GM12873 (cell line): ENCODE measurements at regions not wholly inside any gene's neighbourhood (a gene's known extent, or its start where the extent isn't known, plus 50 kb on each side); places are given as distances from the start of the nearest gene placed in this dataset.

ENCODE experiments used
- CTCF ChIP-seq: IDR thresholded peaks from 2 replicates; pipeline ENCODE4 v1.5.1; 2012; ENCODE audit warnings: low read depth, mild to moderate bottlenecking, moderate library complexity, low read length, control low read depth; ENCODE audit not compliant: insufficient read depth; ENCODE audit errors: missing control alignments

DNA sequence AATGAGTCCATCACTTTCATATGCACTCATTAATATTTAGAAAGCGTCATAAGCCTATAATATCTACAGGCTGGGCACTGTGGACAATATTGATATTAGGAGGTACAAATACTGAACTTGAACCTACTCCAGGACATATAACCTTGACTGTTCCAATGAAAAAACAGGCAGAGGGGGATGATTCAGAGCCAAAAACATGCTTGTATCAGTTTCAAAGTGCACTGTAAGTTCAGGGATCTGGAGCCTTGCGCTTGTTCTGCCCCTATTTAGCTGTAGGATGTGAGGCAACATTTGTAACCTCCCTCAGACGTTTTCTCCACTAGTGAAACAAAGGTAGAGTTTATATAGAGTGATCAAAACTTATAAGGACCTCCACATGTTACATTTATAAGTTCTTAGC lies 246.1 kb upstream of the GYPC start:
- no peak for TF ChIP-seq CTCF

GRCh38 chr2:126413079-126413478 lies 242.9 kb upstream of the GYPC start:
- no peak for TF ChIP-seq CTCF

DNA sequence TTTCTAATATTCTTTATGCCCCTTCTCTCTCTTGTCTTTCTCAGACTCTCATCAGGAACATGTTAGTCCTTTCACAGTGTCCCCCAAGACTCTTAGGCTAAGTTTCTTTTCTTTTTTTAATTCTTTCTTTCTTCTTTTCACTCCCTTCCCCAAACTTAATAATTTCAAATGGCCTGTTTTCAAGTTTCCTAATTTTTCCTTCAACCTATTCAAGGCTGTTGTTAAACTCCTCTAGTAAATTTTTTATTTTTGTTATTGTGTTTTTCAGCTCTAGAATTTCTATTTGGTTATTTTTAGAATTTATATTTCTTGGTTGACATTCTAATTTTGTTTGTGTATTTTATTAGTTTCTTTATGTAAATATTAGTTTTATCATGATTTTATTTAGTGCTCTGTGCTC lies 236.6 kb upstream of the GYPC start:
- no peak for TF ChIP-seq CTCF

DNA sequence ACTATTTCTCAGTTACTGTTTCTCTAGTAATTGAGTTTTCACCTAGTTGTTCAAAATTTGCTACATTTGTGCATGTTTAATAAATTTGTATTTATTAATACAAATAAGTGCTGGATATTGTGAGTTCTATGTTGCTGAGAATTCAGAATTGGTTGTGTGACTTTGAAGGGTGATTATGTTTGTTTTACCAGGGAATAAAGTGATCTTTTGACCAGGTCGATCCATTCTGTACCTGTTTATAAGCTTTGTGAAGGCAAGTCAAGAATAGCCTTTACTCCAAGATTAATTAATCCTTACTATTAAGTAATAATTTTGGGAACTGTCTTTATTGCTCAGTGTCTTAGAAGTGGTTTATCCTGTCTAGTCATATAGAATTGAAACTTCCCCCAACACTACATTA lies 230.0 kb upstream of the GYPC start:
- TF ChIP-seq CTCF: no peak

GRCh38 chr2:126429103-126429502 lies 226.9 kb upstream of the GYPC start:
- no peak for TF ChIP-seq CTCF

DNA sequence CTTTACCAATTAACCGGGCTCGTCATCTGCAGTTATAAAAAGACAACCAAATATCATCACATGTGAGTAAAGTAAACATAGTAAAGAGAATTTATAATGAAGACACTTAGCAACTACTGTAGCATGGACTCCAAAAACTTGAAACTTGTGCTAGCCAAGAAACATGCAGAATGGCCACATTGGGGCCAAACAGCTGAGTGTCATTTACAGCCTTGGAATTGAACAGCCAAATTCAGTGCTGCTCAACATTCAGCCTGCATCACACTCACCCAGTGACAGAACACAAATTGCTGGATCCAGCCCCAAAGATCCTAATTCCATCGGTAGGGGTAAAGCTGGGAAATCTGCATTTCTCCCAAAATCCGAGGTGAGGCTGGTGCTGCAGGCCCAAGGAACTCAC lies 224.8 kb upstream of the GYPC start:
- TF ChIP-seq CTCF: no peak

GRCh38 chr2:126436411-126436810 lies 219.5 kb upstream of the GYPC start:
- no peak for TF ChIP-seq CTCF

DNA sequence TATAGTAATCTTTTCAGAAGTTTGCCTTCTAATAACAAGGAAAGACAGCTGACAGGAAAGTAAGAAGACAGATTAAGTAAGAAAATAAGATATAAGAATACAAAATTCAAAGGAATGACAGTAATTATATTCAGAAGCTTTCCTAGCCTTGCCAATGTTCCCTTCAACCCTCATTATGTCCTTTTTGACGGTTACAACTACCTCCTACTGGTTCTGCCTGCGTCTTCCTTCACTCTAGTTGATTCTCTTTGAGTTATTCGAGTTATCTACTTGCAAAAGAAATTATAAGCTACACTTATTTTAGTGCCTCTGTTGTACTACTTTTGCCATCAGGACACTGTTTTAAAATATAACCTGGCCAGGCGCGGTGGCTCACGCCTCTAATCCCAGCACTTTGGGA lies 218.9 kb upstream of the GYPC start:
- no peak for TF ChIP-seq CTCF
